HG03571 (cell line): ENCODE measurements at regions not wholly inside any gene's neighbourhood (a gene's known extent, or its start where the extent isn't known, plus 50 kb on each side); places are given as distances from the start of the nearest gene placed in this dataset.
"Not testable (repeated sequence)": the region's sequence is repeated elsewhere in the genome, so short reads cannot be mapped to it uniquely, and the experiment has no call there.

ENCODE experiments used
- ATAC-seq: cut with Tn5 transposase; IDR thresholded peaks from one replicate; pipeline ENCODE4 v1.9.1; 2021; ENCODE audit not compliant: unreplicated experiment

DNA sequence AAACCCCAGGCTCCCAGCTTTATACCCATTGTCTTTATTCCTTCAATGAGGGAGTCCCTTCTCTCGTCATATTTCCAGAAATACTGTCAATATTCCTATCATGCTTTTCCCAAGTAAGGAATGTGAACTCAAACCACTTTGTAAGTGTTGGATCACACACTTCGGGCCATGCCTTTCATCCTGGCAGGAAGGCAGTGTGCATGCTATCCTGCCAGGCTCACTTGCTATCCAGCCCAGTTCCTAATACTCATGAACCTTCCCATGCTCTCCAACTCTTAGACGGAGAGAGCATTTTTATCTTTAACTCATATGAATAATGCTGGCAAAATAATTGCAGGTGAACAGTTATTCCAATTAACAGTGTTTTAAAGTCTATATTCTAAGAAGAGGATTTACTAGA lies 639.9 kb upstream of the ACO1 start:
- no peak for ATAC-seq

DNA sequence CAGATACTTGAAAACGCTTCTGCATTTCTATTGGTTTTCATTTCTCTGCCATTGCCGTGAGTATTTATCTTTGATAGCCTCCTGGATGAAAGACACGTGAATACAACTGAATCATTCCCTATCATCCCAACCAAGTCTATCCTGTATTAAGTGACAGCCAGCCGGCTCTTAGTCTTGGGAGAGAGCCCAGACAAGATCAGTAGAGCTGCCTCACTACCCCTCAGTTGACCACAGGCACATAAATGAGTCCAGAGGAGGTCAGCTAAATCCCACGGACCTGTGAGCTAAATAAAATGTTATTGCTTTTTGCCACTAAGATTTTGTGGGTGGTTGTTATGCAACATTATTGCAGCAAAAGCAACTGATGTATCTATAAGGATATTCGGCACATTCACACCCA lies 639.0 kb upstream of the ACO1 start:
- ATAC-seq, result no peak

DNA sequence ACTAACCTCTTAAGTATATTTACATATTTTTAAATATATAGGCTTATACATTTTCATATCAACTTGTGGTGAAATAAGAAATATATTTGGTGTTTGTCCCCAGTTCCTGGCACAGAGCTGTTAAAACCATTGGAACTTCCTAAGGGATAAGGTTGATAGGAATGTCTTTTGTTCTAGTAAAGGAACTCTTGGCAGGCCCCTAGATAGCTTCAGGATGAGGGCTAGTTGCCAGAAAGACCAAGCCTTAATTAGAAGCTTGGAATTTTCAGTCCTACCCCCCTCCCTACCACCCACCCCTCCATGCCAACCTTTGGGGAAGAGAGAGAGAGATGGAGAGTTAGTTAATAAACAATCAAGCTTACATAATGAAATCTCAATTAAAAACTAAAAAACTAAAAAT lies 638.6 kb upstream of the ACO1 start:
- no peak for ATAC-seq

DNA sequence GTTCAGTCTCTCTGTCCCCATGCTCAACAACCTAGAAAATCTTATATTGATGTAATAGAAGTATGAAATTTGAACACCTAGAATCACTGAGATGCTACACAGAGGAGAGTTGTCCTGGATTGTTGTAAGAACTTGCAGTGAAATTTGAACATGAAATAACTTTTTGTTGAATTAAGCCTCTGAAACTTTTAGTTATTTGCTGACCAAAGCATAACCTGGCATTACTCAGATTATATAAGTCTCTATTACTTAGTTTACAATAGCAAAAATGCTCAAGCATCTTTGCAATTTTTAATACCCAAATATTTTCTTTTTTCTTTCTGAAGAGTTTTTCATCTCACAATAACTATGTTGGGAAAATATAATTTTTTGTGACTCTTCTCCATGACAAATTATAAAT lies 630.7 kb upstream of the ACO1 start:
- no peak for ATAC-seq

DNA sequence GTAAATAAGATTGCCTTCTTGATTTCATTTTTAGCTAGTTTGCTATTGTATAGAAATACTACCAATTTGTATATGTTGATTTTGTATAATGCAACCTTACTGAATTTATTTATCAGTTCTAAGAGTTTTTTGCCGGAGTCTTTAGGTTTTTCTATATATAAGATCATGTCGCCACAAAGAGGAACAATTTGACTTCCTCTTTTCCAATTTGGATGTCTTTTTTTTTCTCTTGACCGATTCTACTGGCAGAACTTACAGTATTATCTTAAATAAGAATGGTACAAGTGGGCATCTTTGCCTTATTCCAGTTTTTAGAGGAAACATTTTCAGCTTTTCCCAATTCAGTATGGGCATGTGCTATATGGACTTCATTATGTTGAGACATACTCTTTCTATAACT lies 624.7 kb upstream of the ACO1 start:
- ATAC-seq, result no peak

DNA sequence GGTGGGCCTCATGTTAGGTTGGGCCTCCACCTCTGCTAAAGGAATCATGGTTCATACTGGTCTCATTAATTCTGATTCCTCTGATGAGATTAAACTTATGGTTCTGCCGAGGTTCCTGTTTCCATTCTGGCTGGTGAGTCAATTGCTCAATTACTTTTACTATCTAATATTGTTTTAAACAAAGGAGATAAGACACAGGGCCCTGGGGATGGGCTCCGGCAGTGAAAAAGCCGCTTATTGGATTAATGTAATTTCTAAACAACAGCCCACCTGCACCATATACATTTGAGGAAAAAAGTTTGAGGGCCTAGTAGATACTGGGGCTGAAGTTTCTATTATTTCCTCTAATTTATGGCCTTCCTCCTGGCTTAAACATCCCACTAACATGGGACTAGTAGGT lies 610.4 kb upstream of the ACO1 start:
- not testable (repeated sequence) for ATAC-seq

DNA sequence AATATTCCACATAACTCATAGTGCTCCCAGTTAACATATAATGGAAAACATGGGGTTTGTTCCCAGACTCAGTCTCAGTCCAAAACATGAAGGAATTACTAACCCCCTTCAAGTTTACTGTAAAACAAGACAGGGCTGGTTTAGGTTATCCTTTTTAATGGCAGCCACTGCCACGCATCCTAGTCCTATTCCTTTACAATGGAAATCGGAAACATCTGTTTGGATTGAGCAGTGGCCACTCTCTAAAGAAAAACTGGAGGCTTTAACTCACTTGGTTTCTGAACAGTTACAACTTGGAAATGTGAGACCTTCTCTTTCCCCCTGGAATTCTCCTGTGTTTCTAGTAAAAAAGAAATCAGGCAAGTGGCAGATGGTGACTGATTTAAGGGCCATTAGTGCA lies 609.9 kb upstream of the ACO1 start:
- ATAC-seq, result no peak

DNA sequence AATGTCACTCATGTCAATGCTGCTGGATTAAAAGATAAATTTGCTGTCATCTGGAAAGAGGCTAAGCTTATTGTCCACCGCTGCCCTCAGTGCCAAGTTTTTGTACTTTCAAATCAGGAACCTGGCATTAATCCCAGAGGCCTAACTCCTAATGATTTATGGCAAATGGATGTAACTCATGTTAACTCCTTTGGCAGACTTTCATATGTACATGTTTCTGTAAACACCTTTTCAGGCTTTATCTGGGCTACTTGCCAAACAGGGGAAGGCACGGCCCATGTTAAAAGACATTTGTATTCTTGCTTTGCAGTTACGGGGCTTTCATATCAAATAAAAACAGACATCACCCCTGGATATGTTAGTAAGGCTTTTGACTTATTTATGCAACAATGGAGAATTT lies 608.0 kb upstream of the ACO1 start:
- no peak for ATAC-seq

DNA sequence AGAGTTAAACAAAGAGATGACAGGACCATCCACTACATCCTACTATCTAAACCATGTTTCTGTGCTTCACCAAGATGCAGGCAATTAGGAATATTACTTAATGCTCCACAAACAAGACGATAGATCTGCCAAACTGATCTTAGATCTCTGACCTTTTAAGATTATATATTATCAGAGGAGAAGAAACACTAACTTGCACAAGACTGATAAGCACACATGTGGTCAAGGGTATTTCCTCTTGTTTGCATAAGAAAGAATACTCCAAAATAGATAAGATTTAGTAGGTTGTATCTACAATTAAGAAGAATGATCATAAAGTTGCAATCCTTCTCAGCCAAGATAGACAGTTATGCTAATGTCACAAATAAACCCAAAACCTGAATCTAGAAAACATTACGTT lies 601.0 kb upstream of the ACO1 start:
- no peak for ATAC-seq

DNA sequence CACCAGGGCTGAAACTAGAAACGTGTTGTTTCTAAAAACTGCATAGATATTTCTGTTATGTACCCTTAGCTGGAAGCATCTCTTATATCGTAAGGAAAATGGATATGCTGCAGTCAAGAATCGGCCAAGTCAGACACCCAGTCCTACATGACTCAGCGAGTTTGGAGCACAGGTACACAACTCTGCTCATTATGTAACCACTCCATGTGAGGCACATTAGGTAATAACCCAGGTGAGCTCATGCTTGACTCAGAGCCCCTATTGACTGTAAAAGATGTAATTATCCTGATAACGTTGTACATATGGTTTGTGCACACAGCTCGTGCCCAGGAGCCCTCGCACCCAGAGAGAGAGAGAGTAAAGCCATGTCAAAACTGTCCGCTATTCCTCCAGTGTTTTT lies 593.7 kb upstream of the ACO1 start:
- no peak for ATAC-seq

DNA sequence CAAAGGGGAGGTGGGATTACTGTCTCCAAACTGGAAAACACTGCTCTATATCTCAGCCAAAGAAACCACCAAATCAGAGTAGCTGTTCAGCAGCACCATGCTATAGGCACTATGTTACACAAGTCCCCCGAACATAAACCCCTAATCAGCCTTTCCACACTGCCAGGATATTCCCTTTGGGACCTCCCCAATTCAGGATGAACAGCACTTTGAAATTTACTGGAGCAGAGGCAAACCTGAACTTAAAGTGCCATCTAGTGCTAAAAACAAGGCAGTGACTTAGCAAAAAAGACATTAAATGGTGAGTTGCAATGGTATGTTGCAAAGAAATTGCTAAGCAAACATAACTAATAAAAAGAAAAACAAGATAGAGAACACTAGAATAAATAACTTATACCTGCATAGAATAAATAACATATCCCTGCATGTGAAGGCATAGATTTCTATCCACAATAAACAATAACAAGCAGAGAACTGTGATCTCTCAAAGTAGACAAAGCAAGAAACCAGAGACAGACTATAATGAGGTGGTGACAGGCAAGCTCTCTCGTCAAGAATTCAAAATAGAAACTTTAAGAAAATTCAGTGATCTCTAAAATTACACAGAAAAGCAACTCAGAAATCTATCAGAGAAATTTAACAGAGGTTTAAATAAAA lies 584.4 kb upstream of the ACO1 start:
- ATAC-seq, result no peak

DNA sequence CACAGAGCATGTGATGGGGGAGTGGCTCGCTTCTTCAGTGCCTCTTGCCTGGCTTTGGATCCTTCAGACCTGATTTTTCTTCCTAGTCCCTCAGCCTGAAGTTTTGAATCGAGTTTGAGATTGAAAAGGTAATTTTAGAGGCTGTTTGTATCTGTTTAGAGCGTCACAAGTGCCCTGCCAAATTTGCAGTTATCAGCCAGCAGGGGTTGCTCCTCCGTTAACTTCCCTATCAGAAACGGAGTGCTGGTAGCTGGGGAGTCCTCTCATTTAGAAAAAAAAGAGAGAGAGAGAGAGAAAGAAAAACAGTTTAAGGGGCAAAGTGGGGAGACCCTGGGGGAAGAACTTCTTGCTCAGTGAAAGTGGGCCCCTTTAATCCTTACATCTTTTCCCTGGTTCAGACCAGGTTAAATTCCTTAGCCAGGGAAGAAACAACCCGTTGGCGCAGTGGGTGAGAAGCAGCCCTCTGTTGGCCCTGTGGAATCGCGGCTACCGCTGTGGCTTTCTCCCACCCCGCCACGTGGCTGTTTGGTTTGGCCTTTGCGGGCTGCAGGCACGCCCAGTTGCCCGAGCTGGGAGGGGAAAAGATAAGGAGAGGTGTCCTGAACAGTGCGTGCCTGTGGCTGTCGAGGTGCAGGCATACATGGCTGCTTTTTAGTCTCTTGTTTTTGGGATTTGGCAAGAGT lies 576.7 kb upstream of the ACO1 start:
- ATAC-seq, result no peak

DNA sequence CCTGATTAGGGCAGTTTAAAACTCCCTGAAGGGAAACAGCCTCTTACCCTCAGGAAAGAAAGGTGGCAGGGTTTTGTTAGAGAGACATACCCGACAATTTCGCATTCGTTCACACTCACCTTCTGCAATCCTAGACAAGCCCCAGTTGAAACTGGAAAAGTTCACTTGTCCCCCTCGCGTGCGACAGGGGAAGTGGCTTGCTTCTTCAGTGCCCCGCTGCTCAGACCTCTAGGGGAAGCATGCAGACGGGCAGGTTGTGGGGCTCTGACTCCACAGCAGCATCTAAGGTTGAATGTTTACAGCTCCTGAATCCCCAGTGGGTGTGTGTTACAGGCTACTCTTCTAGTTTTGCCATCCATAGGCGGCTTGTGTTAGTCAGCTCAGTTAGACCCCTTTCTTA lies 575.7 kb upstream of the ACO1 start:
- ATAC-seq, result no peak

DNA sequence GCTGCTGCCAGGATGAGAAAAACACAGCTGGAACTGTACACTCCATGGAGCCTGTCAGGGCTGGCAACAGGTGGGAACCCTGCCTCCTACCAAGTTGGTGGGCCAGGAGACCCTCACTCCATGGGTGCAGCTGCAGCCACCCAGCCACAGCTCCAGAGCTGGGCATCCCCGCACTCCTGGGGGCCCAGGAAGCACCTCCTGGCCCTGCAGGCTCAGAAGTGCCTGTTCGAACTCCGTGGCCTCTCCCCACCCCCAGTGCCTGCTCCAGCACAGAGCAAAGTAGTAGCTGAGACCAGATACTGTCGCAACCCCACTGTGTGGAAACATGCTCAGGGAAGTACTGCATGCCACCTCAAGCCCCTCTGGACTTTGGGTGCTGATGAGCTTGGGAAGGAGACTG lies 564.0 kb upstream of the ACO1 start:
- ATAC-seq, result no peak

DNA sequence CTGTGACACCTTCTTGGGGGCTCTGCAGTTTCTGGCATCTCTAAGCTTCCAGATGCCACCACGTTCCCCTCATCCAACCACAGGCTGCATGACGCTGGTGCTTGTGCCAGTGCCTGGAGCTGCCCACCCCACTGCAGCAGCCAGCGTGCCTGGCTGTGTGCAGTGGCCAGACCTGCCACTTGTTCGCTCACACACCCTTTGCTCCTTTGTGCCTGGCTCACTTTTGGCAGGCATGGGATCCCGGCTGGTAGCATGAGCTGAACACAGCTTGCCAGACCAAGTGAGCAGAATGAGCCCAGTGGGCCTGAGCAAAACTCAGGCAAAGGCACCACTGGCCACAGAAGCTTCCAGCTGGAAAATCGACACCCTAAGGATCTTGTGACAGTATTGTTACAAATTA lies 562.9 kb upstream of the ACO1 start:
- no peak for ATAC-seq

DNA sequence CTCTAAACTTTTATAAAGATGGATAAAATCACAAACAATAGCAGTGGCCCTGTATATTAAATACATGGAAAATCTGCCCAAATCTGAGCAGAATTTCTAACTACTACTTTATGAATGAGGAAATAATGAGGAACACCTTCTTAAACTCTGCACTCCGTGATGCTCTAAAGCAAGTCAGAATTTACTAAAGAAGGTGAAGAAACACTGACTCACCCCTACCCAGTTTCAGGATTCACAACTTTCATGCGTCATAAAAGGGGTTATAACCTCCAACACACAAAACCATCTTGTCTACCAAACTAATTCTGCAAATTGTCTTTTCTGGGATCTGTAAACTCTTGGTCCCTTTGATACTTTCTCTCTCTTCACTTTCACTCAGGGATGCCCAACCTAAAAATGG lies 561.1 kb upstream of the ACO1 start:
- ATAC-seq, result no peak

DNA sequence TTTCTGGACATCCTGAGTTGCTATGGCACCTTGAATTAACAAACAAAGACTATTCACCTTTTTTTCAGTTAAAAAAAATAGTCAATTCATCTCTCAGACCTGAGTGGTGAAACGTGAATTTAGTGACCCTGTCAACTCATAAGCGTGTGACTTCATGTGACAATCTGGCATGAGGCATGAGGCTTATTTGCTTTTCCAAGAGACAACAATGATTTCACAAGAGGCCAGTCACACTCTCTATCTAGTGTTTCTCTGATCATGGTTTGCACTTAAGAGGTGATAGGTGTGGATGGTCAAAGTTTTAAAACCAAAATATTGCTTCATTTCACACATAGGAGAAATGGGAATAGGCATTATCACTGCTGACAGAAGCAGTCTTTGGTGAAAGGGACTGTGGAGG lies 559.6 kb upstream of the ACO1 start:
- ATAC-seq, result no peak

DNA sequence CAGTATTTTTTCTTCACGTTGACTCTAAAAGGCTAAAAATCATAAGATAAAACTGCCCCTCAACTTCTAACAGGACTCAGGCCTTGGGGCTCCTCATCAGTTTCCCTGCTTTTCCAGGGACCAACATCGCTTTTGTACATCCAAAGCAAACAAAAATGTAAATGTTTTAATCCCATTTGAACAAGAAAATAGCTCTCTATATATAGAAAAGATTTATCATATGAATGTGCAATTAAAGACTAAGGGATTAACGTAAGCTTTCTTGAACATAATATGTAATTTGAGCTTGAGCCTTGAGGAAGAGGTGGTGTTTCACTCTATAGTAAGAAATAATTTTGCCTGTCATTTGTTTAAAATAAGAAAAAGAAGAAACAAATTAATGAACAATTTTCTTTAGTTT lies 547.2 kb upstream of the ACO1 start:
- no peak for ATAC-seq

DNA sequence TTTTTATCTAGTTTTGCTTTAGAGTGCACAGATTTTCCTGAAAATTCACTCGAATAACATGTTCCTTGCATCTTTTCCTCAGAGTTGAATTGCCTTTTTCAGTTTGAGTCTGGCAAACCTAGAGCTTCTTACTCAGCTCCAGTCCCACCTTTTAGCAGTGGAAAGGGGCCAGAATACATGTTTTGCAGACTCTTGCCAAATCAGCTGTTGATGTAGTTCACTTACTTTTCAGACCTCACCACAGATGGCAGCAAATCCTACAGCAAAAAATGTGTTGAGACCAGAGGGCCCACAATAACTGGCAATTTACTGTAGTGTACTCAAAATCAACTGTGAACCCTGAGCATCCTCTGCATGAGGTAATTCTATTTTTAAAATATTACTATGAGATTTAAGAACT lies 545.2 kb upstream of the ACO1 start:
- no peak for ATAC-seq

DNA sequence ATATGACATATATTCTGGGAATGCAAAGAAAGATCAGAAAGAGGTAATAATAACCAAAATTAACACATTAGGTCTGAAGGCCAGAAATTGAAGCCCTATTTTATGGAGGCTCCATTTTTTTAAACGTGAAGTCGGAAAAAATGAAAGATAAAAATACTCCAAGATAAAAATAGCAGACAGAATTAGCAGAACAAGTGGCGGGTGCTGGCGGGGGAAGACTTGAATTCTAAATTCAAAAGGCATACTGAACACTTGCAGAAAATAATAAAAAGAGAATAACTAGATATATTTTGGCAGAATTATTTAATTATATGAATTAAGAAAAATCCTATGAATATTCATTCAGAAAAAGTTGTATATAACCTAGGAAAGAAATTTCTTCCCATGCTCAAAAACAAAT lies 543.7 kb upstream of the ACO1 start:
- no peak for ATAC-seq

DNA sequence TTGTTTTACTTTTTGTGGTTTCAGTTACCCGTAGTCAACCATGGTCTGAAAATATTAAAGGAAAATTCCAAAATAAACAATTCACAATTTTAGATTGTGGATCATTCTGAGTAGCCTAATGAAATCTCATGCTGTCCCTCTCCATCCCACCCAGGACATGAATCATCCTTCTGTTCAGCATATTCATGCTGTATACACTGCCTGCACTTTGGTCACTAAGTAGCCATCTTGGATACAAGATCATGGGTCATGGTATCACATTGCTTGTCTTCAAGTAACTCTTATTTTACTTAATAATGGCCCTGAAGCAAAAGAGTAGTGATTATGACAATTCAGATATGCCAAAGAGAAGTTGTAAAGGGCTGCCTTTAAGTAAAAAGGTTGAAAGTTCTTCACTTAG lies 536.5 kb upstream of the ACO1 start:
- ATAC-seq, result no peak

DNA sequence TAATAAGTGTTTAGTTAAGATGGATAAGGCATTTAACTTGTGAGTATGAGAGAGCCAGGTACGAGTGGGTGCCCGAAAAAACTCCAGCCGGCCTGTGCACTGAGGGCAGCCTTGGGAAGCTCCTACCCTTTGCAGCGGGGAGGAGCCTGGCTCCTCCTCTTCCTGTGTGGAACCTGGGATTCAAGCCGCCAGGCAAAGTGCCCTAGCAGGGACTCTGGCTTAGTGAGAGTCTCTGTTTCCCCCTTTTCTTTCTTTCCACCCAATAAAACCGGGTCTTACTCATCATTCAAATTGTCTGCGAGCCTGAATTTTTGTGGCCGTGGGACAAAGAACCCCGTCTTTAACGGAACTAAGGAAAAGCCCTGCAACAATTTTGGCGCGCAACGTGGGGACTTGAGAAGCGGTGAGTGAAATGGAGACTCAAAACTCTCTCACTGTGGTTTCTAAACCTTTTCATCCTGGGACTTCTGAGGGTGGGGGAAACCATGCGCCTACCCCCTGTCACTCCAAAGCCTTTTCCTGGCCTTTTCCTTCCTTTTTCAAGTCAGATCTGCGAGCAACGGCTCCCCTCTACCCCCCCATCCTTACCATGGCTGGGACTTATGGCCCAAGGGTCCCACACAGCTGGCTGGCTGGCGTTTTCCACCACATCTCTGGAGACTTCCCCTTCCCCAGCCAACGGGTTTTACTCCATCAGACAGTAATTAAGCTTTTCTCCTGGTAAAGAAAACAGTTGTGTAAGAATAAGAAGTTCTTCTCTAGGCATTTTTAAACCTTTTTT lies 535.7 kb upstream of the ACO1 start:
- no peak for ATAC-seq
